Gastrocnemius medialis (tissue), 4 donors: ENCODE measurements at regions not wholly inside any gene's neighbourhood (a gene's known extent, or its start where the extent isn't known, plus 50 kb on each side); places are given as distances from the start of the nearest gene placed in this dataset.

Experiments
- POLR2A ChIP-seq, 2 donors: fragments of 450-650 bp; IDR thresholded peaks; one replicate each; pipeline ENCODE4 v1.6.1; 2017; ENCODE audit warnings: antibody characterized with exemption in 2 of 2, mild to moderate bottlenecking in 2 of 2, moderate library complexity in 2 of 2
- TF ChIP-seq, protein P1 (sequence below), 5 experiments: fragments of 450-650 bp in 3 of 5; fragments of 200-600 bp in 2 of 5; sonication (generic) in 2 of 5; IDR thresholded peaks in 4 of 5; conservative IDR thresholded peaks in 1 of 5; 1 replicate in 4 of 5; 2 replicates in 1 of 5; pipeline ENCODE4 v1.5.1; 2016 to 2019; ENCODE audit warnings: antibody characterized with exemption in 5 of 5, mild to moderate bottlenecking in 3 of 5, moderate library complexity in 3 of 5

DNA sequence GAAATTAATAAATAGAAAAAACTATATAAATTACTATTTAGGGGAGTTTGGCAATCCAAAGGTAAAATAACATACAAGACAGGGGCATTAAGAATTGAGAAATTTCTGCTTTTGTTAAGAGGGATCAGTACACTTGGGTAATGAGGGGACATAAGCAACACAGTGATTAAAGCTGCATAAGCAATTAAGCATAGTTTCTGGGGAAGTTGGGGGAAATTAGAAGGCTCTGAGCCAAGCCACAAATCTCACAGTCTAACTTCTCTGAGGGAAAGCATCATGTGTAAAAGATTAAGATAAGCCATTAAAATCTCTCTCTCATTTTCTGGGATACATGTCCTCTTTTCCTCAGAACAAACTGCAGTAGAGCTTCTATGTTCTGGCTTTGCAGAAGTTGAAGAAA is 533.9 kb upstream of the LRFN5 start:
- TF ChIP-seq, protein P1, sequence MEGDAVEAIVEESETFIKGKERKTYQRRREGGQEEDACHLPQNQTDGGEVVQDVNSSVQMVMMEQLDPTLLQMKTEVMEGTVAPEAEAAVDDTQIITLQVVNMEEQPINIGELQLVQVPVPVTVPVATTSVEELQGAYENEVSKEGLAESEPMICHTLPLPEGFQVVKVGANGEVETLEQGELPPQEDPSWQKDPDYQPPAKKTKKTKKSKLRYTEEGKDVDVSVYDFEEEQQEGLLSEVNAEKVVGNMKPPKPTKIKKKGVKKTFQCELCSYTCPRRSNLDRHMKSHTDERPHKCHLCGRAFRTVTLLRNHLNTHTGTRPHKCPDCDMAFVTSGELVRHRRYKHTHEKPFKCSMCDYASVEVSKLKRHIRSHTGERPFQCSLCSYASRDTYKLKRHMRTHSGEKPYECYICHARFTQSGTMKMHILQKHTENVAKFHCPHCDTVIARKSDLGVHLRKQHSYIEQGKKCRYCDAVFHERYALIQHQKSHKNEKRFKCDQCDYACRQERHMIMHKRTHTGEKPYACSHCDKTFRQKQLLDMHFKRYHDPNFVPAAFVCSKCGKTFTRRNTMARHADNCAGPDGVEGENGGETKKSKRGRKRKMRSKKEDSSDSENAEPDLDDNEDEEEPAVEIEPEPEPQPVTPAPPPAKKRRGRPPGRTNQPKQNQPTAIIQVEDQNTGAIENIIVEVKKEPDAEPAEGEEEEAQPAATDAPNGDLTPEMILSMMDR (IDR thresholded peaks at IDR 0.05 in 4 of 5, conservative IDR thresholded peaks at IDR 0.05 in 1 of 5) = no peak
- no peak for TF ChIP-seq POLR2A (IDR thresholded peaks at IDR 0.05)
